ENCODE measurements at regions not wholly inside any gene's neighbourhood (a gene's known extent, or its start where the extent isn't known, plus 50 kb on each side); places are given as distances from the start of the nearest gene placed in this dataset.
"Not testable (repeated sequence)": the region's sequence is repeated elsewhere in the genome, so short reads cannot be mapped to it uniquely, and the experiment has no call there.

GRCh38 chr7:68192941-68193340 is 1196.3 kb downstream of the TYW1 start:
- H3K4me1 ChIP-seq (ENCODE audit: control insufficient read depth in 4 of 4, insufficient read depth in 4 of 4, low read length in 3 of 4), result no peaks in the 10 kb centered on the region
- no peaks in the 10 kb centered on the region for H3K36me3 ChIP-seq (ENCODE audit: control insufficient read depth in 4 of 4, insufficient read depth in 3 of 4, low read depth in 1 of 4, low read length in 3 of 4)
- peaks cover 0 to 3% (median 0%) of the 10 kb centered on the region in 4 donors for H3K9me3 ChIP-seq (ENCODE audit: control insufficient read depth in 4 of 4, low read length in 3 of 4)
- no peaks in the 10 kb centered on the region for H3K27me3 ChIP-seq (ENCODE audit: control insufficient read depth in 4 of 4, insufficient read depth in 4 of 4, low read length in 3 of 4)
- H3K9ac ChIP-seq (ENCODE audit: low read depth in 1 of 2, low read length in 2 of 2), result no peak overlapping the region
- WGBS, result 79% methylated on average over 5 of the region's 5 CpGs
- no peak overlapping the region for H3K27ac ChIP-seq (ENCODE audit: low read depth in 1 of 2, low read length in 2 of 2)
- no peak for DNase-seq (ENCODE audit: low spot score)
- no peak overlapping the region for H3K4me3 ChIP-seq (ENCODE audit: low read depth in 1 of 3, low read length in 3 of 3)
- TF ChIP-seq FOXA2 (IDR thresholded peaks at IDR 0.05), result no peak
- no peak for TF ChIP-seq CTCF (IDR thresholded peaks at IDR 0.05; ENCODE audit: low read depth, low read length, missing input control)
- TF ChIP-seq RAD21 (IDR thresholded peaks at IDR 0.05), result no peak
- no peak for TF ChIP-seq JUND (IDR thresholded peaks at IDR 0.05)
- TF ChIP-seq NR2F2 (IDR thresholded peaks at IDR 0.05), result no peak
- TF ChIP-seq YY1 (IDR thresholded peaks at IDR 0.05), result no peak
- no peak for TF ChIP-seq GABPA (IDR thresholded peaks at IDR 0.05 in 1 of 2, conservative IDR thresholded peaks at IDR 0.05 in 1 of 2)
- TF ChIP-seq HNF4G (IDR thresholded peaks at IDR 0.05), result no peak
- no peak for TF ChIP-seq MAX (IDR thresholded peaks at IDR 0.05)
- TF ChIP-seq TAF1 (conservative IDR thresholded peaks at IDR 0.05), result no peak

DNA sequence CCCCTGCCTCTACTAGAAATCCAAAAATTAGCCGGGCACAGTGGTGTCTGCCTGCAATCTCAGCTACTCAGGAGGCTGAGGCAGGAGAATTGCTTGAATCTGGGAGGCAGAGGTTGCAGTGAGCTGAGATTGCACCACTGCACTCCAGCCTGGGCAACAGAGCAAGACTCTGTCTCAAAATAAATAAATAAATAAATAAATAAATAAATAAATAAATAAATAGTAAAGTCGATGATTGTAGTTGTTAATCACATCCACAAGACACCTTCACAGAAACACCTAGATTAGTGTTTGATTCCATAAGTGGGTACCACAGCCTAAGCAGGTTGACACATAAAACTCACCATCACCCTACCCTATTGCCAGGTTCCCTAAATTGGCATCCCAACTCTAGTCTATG is 1199.0 kb downstream of the TYW1 start:
- not testable (repeated sequence) for H3K9me3 ChIP-seq (ENCODE audit: control insufficient read depth in 4 of 4, low read length in 3 of 4); H3K4me1 ChIP-seq (ENCODE audit: control insufficient read depth in 4 of 4, insufficient read depth in 4 of 4, low read length in 3 of 4); H3K27me3 ChIP-seq (ENCODE audit: control insufficient read depth in 4 of 4, insufficient read depth in 4 of 4, low read length in 3 of 4); DNase-seq (ENCODE audit: low spot score); H3K4me3 ChIP-seq (ENCODE audit: low read depth in 1 of 3, low read length in 3 of 3); H3K36me3 ChIP-seq (ENCODE audit: control insufficient read depth in 4 of 4, insufficient read depth in 3 of 4, low read depth in 1 of 4, low read length in 3 of 4); H3K27ac ChIP-seq (ENCODE audit: low read depth in 1 of 2, low read length in 2 of 2); H3K9ac ChIP-seq (ENCODE audit: low read depth in 1 of 2, low read length in 2 of 2)
- 86% methylated on average over 2 of the region's 2 CpGs for WGBS

GRCh38 chr7:68200051-68200670 is 1203.5 kb downstream of the TYW1 start:
- 78% methylated on average over 12 of the region's 12 CpGs for WGBS
- no peaks in the 10 kb centered on the region for H3K36me3 ChIP-seq (ENCODE audit: control insufficient read depth in 4 of 4, insufficient read depth in 3 of 4, low read depth in 1 of 4, low read length in 3 of 4)
- H3K27ac ChIP-seq (ENCODE audit: low read depth in 1 of 2, low read length in 2 of 2), result no peak overlapping the region
- no peak overlapping the region for H3K9ac ChIP-seq (ENCODE audit: low read depth in 1 of 2, low read length in 2 of 2)
- no peaks in the 10 kb centered on the region for H3K4me1 ChIP-seq (ENCODE audit: control insufficient read depth in 4 of 4, insufficient read depth in 4 of 4, low read length in 3 of 4)
- H3K27me3 ChIP-seq (ENCODE audit: control insufficient read depth in 4 of 4, insufficient read depth in 4 of 4, low read length in 3 of 4), result no peaks in the 10 kb centered on the region
- DNase-seq (ENCODE audit: low spot score), result no peak
- no peak overlapping the region for H3K4me3 ChIP-seq (ENCODE audit: low read depth in 1 of 3, low read length in 3 of 3)
- peaks cover 0 to 3% (median 0%) of the 10 kb centered on the region in 4 donors for H3K9me3 ChIP-seq (ENCODE audit: control insufficient read depth in 4 of 4, low read length in 3 of 4)
- TF ChIP-seq ATF3 (IDR thresholded peaks at IDR 0.05), result no peak
- TF ChIP-seq JUND (IDR thresholded peaks at IDR 0.05), result no peak
- TF ChIP-seq, protein P1, sequence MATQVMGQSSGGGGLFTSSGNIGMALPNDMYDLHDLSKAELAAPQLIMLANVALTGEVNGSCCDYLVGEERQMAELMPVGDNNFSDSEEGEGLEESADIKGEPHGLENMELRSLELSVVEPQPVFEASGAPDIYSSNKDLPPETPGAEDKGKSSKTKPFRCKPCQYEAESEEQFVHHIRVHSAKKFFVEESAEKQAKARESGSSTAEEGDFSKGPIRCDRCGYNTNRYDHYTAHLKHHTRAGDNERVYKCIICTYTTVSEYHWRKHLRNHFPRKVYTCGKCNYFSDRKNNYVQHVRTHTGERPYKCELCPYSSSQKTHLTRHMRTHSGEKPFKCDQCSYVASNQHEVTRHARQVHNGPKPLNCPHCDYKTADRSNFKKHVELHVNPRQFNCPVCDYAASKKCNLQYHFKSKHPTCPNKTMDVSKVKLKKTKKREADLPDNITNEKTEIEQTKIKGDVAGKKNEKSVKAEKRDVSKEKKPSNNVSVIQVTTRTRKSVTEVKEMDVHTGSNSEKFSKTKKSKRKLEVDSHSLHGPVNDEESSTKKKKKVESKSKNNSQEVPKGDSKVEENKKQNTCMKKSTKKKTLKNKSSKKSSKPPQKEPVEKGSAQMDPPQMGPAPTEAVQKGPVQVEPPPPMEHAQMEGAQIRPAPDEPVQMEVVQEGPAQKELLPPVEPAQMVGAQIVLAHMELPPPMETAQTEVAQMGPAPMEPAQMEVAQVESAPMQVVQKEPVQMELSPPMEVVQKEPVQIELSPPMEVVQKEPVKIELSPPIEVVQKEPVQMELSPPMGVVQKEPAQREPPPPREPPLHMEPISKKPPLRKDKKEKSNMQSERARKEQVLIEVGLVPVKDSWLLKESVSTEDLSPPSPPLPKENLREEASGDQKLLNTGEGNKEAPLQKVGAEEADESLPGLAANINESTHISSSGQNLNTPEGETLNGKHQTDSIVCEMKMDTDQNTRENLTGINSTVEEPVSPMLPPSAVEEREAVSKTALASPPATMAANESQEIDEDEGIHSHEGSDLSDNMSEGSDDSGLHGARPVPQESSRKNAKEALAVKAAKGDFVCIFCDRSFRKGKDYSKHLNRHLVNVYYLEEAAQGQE (IDR thresholded peaks at IDR 0.05), result no peak
- no peak for TF ChIP-seq SP1 (IDR thresholded peaks at IDR 0.05)
- TF ChIP-seq FOXA1 (IDR thresholded peaks at IDR 0.05), result no peak
- no peak for TF ChIP-seq MAX (IDR thresholded peaks at IDR 0.05)
- TF ChIP-seq RAD21 (IDR thresholded peaks at IDR 0.05), result no peak
- TF ChIP-seq NR2F2 (IDR thresholded peaks at IDR 0.05), result no peak
- TF ChIP-seq FOXA2 (IDR thresholded peaks at IDR 0.05), result no peak
- TF ChIP-seq GABPA (IDR thresholded peaks at IDR 0.05 in 1 of 2, conservative IDR thresholded peaks at IDR 0.05 in 1 of 2), result no peak
- TF ChIP-seq EGR1 (IDR thresholded peaks at IDR 0.05; ENCODE audit: low read depth in 2 of 2), result no peak
- TF ChIP-seq ZBTB33 (IDR thresholded peaks at IDR 0.05), result no peak
- no peak for TF ChIP-seq RXRA (IDR thresholded peaks at IDR 0.05)
- no peak for TF ChIP-seq CTCF (IDR thresholded peaks at IDR 0.05; ENCODE audit: low read depth, low read length, missing input control)
- TF ChIP-seq YY1 (IDR thresholded peaks at IDR 0.05), result no peak
